Jurkat, Clone E6-1 (cell line): ENCODE measurements at regions not wholly inside any gene's neighbourhood (a gene's known extent, or its start where the extent isn't known, plus 50 kb on each side); places are given as distances from the start of the nearest gene placed in this dataset.
"Not testable (repeated sequence)": the region's sequence is repeated elsewhere in the genome, so short reads cannot be mapped to it uniquely, and the experiment has no call there.

Experiments used
- DNase-seq: peaks from one replicate; pipeline ENCODE4 v3.0.0-alpha.2; 2011; ENCODE audit warnings: low read depth, low spot score
- H3K4me3 ChIP-seq: 2 replicates; pipeline ENCODE4 v1.5.1; 2011; ENCODE audit warnings: mild to moderate bottlenecking, low read length, control low read depth, moderate library complexity

DNA sequence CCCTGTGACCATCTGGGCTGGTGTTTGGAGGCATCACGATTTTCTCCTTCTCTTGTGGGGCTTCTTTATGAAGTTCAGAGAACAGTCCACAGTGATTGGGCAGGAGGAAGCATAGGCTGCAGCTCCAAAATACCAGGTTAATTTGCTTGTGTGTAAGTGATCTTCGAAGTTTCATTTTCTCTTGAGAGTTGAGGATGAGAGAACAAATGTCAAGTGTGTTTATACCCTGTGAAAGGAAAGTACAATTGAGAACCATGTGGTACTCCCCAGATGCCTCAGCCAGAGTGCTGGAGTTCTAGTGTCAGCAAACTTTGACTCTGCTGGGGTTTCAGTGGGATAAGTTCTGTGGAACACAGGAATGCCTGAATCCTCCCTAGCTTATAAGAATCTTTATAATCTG lies 357.1 kb upstream of the CFAP20DC start:
- no peak for DNase-seq
- H3K4me3 ChIP-seq: no peak overlapping the region

DNA sequence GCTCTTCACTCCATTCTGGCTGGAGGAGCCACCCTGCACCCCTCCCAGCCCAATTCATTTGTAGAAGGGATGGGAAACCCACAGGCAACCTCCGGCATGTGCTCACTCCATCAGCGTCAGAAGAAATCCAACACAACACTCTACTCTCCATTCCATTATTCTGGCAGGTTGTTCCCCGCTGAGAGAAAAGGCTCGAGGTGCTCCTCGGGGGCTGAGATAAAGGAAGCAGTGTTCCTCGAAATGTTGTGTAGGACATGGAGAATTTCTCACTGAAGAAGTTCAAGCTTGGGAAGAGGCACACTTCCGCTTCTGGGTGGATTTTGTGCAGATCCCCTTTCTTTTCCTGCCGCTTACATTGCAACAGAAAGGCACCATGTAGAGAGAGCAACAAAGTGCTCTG lies 355.0 kb upstream of the CFAP20DC start:
- no peak overlapping the region for H3K4me3 ChIP-seq
- DNase-seq: no peak

DNA sequence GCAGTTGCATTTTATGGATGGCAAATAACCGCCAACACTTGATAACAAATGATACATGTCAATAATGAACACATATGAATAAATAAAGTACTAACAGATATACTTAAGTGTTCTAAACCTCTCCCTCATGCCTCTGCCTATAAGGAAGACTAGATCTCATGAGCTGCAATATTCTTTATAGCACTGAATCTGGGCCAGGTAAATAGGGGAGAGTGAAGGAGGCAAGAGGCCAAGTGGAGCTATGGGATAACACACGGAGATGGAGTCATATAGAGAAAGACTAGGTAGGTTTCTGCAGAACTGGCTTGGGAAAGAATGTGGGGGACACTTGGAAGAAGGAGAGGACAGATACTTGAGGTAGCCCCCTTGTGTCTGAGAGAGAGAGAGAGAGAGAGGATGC lies 354.2 kb upstream of the CFAP20DC start:
- no peak for DNase-seq
- H3K4me3 ChIP-seq: no peak overlapping the region

DNA sequence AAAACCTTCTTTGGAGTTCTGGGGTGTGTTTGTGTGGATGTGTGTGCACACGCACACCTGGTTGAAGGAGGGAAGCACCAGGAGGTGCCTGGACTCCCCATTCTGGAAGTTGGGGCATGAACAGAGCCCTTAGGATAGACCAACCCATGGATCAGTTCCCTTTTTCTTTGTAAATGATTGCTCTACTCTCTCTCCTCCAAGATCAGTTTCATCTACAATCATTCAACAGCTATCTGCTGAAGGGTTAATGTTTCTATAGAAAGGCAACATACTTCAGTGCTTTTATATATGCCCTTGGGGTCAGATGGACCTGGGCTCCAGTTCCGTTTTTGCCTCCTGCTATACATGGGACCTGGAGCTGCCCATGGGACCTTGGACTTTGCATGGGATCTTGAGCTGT lies 352.1 kb upstream of the CFAP20DC start:
- DNase-seq: no peak
- no peak overlapping the region for H3K4me3 ChIP-seq

DNA sequence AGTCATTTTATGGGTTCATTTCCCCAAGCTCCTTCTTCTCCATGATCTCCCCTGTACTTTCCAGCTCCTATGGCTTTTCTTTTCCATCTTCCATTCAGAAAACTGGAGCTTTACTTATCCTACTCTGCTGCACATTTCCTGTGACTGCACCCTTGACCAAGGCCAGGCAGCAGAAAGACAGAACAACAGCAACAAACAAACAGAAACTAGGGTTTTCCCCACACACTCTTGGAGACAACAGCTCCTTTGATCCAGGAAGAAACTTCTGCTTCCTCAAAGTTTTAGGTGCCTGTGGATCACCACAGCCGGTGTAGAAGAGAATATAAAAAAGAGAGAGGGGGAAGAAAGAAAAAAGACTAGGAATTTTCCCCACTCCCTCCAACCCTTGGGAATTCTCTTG lies 342.3 kb upstream of the CFAP20DC start:
- no peak for DNase-seq
- no peak overlapping the region for H3K4me3 ChIP-seq

DNA sequence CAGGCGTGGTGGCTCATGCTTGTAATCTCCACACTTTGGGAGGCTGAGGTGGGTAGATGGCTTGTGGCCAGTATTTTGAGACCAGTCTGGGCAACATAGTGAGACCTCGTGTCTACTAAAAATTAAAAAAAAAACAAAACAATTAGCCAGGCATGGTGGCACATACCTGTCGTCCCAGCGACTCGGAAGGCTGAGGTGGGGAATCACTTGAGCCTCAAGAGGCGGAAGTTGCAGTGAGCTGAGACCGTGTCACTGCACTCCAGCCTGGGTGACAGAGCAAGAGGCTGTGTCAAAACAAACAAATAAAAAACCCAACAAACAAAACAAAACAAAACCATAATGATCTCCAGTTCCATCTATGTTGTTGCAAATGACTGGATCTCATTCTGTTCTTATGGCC lies 341.3 kb upstream of the CFAP20DC start:
- no peak overlapping the region for H3K4me3 ChIP-seq
- no peak for DNase-seq

DNA sequence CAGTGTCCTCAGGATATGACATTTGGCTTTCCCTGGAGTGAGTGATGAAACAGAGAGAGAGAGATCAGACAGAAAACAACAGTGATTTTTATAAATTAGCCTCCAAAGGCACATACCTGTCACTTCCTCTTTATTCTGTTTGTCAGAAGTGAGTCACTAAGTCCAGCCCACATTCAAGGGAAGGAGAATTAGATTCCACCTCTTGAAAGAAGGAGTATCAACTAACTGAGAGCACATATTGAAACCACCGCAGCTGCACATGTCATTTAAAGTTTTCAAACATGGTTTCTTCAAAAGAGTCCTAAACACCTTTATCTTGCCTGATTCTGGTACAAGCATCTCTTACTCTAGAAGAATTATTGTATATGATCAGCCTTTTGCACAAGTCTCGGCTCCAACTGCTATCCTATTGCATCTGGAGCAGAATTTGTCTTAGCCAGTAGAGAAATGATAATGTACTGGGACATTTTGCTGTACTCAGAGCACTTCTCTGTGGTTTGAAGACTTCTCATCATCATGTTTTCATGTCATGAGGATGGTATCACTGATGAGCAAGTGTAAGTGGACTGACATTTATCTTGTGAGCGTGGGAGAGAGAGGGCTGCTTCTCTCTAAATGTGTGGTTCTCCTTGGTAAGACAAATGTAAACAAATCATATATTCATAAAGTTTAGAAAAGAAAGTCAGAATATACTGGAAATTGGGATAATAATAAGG lies 338.9 kb upstream of the CFAP20DC start:
- DNase-seq: no peak

DNA sequence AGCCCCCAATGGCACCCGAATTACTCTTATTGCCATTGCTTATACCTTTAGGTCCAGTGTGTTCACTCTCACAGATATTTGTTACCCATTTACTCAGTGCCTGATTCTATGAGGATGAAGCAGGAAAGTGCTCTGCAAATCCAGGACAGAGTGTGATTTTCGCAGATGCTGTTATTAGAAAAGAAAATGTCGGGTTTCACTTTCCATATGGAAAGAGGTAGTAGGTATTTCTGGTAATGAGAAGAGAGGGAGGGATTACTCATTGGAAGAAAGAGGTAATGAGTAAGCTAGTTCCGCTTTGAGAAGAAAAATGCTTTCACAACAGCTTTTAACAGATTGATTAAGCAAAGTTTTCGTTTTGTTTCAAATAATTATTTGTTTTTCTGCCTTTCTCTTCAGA lies 336.3 kb upstream of the CFAP20DC start:
- H3K4me3 ChIP-seq: no peak overlapping the region
- no peak for DNase-seq

More for the DNA sequence above, 338.9 kb upstream of the CFAP20DC start:
- no peak overlapping the region for H3K4me3 ChIP-seq

DNA sequence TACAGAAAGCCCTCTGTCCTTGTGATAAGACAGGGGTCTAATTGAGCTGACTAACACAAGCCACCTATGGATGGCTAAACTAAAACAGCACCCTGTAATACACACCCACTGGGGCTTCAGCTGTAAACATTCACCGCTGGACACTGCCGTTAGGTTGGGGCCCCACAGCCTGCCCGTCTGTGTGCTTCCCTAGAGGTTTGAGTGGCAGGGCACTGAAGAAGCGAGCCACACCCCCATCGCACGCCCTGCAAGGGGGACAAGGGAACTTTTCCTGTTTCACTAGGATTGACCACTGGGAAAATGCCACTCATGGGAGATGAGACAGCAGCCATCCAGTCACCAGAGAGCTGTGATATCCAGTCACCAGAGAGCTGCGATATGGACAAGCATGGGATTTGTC lies 335.7 kb upstream of the CFAP20DC start:
- no peak for DNase-seq
- H3K4me3 ChIP-seq: no peak overlapping the region

DNA sequence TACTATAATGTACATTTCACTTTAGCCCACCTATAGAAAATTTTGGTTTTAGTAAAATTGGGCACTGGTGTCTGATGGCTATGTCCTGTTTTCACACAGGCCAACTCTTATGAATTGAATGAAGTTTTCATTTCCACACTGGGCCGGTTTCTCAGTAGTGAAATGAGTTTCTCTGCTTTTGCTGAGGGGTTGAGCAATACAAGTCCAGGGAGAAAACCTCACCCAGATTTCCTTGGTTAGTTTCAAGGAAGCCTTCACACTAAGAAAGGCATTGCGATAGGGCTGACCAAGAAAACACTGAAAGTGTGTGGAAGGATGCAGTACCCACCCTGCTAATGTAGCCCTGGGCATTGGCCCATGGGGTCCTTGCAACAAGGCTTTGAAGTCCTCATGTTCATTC lies 331.5 kb upstream of the CFAP20DC start:
- no peak for DNase-seq
- H3K4me3 ChIP-seq: no peak overlapping the region

DNA sequence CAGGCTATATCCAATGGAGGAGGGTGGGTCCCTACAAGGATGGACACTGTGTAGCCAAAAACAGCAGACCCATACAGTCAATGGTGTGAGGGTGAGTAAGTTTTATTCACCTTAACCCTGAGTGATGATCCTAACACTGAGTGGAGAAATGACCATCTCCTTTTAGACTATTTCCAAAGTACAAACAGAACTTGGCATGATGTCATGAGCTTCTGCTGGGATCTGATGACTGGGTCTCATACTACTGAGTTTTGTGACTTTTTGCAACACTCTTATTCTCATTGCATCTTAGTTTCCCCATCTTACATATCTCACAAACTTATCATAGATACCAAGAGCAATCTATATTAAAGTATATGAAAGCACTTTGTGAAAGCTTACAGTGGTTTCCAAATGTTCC lies 330.3 kb upstream of the CFAP20DC start:
- no peak for DNase-seq
- no peak overlapping the region for H3K4me3 ChIP-seq

DNA sequence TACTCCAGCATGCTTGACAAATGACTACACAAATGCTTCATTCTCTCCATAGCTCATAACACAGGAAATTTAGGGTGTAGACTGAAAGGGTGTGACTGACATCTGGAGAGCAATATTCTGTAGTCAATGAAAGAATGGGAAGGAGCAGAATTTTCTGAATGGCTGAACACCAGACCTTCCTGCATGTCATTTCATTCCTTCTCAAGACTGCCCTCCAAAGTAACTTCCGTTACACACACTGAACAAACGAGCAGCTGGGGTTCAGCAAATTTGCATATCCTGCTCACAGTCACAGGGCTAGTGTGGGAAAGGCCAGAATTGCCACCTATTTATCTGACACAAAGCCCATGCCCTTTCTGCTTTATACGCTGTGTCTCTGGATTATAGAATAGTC lies 325.0 kb upstream of the CFAP20DC start:
- H3K4me3 ChIP-seq: no peak overlapping the region
- peak; percentile 14 for DNase-seq

DNA sequence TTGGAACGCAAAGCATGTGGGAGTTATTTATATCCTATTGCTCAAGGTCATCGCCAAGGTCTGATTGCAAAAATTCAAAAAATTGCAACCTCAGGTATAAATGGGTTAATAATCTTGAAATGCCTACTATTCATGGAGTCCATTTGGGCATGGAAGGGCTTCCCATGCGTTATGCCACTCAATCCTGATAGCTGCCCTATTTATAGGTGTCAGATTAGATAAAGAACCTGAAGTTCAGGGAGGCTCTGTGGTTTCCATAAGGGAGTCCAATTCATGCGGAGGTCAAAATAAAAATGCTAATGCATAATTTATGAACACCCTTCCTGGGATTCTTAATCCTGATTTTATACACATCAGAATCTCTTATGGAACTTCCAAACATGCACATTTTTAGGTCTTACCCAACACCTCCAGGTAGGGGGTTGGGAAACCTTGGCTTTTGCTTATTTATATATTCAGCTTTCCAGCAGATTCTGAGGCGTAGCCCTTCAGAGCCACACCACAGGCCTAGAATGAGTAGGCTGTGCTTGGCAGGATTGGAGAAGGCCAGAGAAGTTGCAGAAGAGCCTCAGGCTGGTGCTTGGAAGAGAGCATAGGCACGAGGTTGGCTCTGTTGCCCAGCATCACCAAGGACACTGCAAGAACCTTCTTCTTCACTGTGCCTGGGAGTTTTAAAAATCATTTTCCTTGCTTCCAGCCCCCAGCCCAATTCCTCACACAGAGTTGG lies 324.4 kb upstream of the CFAP20DC start:
- DNase-seq: no peak
- no peak overlapping the region for H3K4me3 ChIP-seq

DNA sequence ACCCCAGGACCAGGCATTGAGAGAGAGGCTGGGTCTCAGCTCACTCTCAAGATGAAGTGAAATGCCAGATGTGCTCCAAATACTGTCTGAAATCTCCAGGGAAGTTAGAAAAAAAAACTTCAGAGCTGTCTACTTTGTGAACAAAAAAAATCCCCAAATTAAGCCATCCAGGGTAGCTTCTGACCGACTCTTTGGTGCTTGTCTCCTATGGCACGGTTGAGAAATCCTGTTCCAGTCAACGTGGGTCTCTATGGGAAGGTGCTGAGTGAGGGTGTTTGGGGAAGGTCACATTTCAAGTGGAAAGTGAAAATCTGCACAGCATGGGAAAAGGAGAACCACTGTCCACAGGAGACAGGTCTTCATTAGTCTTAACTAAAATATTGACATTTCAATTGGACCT lies 322.5 kb upstream of the CFAP20DC start:
- no peak overlapping the region for H3K4me3 ChIP-seq

DNA sequence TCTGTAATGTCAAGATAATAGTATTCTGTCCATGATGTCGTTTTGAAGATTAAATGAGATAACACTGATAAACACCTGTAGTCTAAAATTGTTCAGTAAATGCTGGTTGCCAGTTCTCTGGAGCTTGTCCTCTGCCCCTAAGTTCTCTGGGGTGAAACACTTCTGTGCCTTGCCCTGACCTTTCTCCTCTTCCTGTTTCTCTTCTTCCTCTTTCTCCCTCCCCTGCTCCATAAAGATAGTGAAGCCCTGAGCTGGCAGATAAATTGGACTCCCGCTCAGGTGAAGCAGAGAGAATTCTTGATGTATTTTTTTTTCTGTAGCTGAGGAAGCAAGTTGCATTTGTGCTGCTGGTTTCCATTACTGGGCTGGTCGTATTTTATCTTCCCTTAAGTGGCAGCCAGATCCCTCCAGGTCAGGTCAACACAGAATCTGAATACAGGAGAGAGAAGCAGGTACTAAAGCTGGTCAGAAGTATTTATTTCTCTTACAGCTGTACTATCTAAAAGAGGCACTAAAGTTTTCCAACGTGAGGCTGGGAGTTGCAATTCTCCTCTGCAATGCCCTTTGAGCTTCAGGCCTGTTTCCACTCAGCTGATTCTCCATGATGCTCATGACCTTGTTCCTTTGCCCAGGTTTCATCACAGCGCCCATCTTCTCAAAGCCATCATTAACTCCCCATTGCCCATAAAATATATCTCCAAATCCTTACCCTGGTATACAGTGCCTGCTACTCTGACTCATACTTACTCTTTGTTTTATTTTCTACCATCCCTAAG lies 319.3 kb upstream of the CFAP20DC start:
- DNase-seq: no peak
- no peak overlapping the region for H3K4me3 ChIP-seq

More for the DNA sequence above, 322.5 kb upstream of the CFAP20DC start:
- DNase-seq: no peak

DNA sequence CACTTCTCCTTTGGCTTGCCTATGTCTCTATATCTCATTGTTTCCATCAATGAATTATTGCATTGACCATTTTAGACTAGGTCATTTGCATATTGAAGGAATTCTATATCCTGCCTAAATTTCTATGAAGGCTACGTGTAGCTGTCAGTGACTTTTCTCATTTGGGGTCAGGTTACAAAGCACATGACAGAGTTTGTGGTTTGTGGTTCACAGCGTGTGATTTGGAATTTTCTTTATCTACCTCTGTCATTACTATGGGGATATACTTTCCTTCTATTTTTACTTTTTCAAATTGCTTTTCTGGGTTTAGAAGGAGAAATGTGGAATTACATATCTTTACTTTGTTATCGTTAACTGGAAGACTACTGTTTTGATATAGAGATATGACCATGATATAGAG lies 317.3 kb upstream of the CFAP20DC start:
- peak; percentile 35 for DNase-seq
- H3K4me3 ChIP-seq: no peak overlapping the region

DNA sequence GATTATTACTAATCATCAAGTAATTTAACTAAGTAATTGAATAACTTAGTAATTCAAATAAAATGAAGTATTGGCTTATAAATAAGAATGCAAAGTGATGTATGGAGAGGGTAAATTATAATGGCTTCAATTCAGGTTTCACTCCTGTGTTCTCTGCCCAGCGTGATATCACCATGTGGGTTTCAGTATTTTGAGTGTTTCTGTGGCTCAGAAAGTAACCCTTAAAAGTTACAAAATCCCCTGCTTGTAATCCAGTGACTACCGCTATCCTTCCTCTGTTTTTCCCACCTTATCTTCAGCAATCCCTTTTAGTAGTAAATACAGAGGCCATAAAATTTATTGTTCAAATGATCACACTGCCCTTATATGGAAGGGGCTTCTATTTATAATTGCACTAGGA lies 316.4 kb upstream of the CFAP20DC start:
- DNase-seq: no peak
- no peak overlapping the region for H3K4me3 ChIP-seq

DNA sequence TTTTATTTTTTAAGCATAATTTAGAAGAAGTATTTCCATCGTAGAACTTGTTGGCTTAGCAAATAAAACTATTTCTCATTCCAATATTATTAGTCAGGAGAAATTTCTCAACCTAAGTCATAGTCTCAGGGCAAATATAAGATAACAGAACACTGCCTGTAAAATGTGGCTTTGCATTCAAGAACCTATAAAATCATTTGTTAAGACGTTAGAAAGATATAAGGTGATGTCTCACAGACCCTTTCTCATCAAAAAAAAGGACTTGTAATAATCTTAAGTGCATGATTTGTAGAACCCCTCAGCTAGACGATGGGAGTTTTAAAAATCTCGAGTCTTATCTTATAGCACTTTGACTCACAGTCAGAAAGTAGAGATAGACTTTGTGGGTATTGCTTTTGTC lies 314.7 kb upstream of the CFAP20DC start:
- no peak overlapping the region for H3K4me3 ChIP-seq
- no peak for DNase-seq

DNA sequence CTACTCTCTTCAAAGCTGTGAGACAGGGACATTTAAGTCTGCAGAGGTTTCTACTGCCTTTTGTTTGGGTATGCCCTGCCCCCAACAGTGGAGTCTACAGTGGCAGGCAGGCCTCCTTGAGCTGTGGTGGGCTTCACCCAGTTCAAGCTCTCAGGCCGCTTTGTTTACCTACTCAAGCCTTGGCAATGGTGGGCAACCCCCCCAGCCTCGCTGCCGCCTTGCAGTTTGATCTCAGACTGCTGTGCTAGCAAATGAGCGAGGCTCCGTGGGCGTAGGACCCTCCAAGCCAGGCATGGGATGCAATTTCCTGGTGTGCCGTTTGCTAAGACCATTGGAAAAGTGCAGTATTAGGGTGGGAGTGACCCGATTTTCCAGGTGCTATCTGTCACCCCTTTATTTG lies 310.5 kb upstream of the CFAP20DC start:
- H3K4me3 ChIP-seq, DNase-seq: not testable (repeated sequence)

DNA sequence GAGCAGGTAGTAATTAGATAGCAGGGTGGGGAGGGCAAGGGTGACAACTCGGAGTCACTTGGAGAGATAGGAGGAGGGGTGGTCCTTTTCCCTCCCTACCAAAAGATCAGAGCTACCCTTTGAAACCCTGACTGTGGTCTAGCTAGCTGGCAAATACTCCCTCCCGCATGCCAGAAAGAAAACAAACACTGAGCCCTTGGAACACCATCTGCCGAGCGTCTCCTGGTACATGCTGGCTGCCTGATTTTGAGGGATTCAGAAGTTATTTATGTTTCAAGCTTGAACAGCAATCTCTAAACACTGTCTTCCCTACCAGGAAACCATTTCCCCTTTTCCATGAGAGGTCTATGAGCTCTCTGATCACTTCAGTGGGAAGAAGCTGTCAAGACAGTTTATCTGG lies 291.6 kb upstream of the CFAP20DC start:
- no peak overlapping the region for H3K4me3 ChIP-seq
- no peak for DNase-seq
